ENCODE measurements at regions not wholly inside any gene's neighbourhood (a gene's known extent, or its start where the extent isn't known, plus 50 kb on each side); places are given as distances from the start of the nearest gene placed in this dataset.
A peak's percentile ranks its signal among the peaks of the same experiment; 100 is the strongest.

DNA sequence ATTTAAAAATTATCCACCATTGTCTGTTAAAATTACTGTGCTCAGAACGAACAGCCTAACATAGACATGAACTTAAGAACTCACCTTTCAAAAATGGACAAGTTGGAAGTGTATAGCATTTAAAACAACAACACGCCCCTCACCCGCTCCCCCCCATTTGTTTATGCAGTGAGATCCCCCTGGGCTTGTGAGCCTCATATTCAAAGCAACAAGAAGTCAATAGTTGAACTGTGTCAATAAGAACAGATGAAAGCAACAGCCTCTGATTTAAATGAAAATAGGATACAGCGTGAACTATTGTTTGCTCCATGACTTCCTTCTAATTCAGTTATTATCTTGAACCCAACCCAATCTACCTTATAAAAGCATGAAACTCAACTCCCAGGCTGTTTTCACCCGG is 314.2 kb downstream of the BLID start:
- peaks cover 6% of the 10 kb centered on the region for H3K36me3 Mint-ChIP-seq (ENCODE audit: low read depth)
- TF ChIP-seq, protein P1, sequence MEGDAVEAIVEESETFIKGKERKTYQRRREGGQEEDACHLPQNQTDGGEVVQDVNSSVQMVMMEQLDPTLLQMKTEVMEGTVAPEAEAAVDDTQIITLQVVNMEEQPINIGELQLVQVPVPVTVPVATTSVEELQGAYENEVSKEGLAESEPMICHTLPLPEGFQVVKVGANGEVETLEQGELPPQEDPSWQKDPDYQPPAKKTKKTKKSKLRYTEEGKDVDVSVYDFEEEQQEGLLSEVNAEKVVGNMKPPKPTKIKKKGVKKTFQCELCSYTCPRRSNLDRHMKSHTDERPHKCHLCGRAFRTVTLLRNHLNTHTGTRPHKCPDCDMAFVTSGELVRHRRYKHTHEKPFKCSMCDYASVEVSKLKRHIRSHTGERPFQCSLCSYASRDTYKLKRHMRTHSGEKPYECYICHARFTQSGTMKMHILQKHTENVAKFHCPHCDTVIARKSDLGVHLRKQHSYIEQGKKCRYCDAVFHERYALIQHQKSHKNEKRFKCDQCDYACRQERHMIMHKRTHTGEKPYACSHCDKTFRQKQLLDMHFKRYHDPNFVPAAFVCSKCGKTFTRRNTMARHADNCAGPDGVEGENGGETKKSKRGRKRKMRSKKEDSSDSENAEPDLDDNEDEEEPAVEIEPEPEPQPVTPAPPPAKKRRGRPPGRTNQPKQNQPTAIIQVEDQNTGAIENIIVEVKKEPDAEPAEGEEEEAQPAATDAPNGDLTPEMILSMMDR (IDR thresholded peaks at IDR 0.05), result no peak
- DNase-seq, result no peak
- peaks cover 15% of the 10 kb centered on the region for H3K9me3 Mint-ChIP-seq
- H3K27me3 Mint-ChIP-seq (ENCODE audit: low read depth, poor library complexity), result no peaks in the 10 kb centered on the region
- H3K4me3 Mint-ChIP-seq, result peak overlapping the region; percentile 35
- H3K27ac Mint-ChIP-seq, result peak overlapping the region; percentile 53
- peaks cover 43% of the 10 kb centered on the region for H3K4me1 Mint-ChIP-seq

DNA sequence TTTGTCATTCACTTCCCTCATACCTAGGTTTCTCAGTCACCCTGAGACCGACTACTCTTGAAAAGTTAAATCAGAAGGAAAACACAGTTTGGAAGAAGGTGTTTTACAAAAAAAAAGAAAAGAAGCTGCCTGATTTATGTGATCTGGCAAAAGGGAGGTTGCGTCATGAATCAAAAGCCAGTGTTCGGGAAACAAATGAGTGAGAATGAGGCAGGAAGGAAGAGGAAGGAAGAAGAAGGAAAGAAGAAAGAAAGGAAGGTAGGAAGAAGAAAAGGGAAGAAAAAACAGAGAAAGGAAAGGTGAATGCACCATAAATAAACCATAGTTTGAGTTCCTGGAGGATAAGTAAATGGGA is 314.6 kb downstream of the BLID start:
- peak overlapping the region; percentile 68 for H3K4me3 Mint-ChIP-seq
- peaks cover 15% of the 10 kb centered on the region for H3K9me3 Mint-ChIP-seq
- no peak for DNase-seq
- H3K27me3 Mint-ChIP-seq (ENCODE audit: low read depth, poor library complexity), result no peaks in the 10 kb centered on the region
- H3K27ac Mint-ChIP-seq, result peak overlapping the region; percentile 90
- H3K4me1 Mint-ChIP-seq, result peaks cover 47% of the 10 kb centered on the region
- TF ChIP-seq, protein P1 (IDR thresholded peaks at IDR 0.05), result no peak
- peaks cover 6% of the 10 kb centered on the region for H3K36me3 Mint-ChIP-seq (ENCODE audit: low read depth)

DNA sequence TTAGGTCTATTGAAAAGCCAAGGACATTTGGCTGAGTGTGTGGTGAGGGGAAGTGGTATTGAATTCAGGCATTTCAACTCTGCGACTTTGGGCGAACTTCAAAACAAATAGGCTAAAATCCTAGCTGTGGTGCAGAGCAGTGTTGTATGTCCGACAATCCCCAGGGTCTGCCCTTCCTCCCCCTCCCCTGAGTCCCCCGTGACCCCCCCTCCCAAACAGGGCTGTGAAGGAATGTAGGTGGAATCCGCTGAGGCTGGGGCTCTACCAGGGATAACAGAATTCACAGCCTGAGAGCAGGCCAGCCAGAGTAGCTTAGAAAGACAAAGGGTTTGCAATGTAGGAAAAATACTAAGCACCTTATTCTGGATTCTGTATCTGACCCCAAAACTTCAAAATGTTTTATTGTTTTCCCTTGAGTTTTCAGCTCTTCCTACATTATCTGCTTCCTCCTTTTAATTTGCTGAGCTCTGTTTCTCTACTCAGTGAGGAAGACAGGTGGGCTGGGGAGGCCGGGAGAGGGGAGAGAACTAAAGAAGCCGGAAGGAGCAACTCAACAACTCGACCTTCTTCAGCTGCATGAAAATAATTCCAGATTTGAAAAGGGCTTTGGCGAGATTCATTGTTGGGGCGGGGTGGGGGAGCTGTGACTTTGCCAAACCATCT is 315.2 kb downstream of the BLID start:
- peak overlapping the region; percentile 68 for H3K4me3 Mint-ChIP-seq
- TF ChIP-seq, protein P1 (IDR thresholded peaks at IDR 0.05), result no peak
- H3K9me3 Mint-ChIP-seq, result peaks cover 15% of the 10 kb centered on the region
- peak; percentile 65 for DNase-seq
- no peaks in the 10 kb centered on the region for H3K27me3 Mint-ChIP-seq (ENCODE audit: low read depth, poor library complexity)
- H3K36me3 Mint-ChIP-seq (ENCODE audit: low read depth), result peaks cover 6% of the 10 kb centered on the region
- H3K4me1 Mint-ChIP-seq, result peaks cover 52% of the 10 kb centered on the region
- H3K27ac Mint-ChIP-seq, result peak overlapping the region; percentile 90

DNA sequence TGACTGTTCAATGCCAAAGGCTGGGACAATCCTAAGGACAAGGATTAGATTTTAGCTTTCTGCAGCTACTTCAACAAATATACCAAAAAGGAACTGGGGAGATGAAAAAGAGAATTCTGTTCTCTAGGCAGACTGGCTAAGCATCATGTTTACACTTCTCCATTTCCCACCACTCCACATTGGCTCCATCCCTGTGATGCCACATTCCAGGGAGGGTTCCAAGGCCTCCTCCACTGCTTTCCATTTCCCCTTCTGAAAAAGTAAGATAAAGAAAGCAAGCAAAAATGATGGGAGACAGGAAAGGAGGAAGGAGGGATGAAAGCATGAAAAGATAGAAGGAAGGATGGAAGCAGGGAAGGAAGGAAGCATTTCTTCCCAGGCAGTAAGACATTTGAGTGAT is 315.8 kb downstream of the BLID start:
- TF ChIP-seq, protein P1 (IDR thresholded peaks at IDR 0.05), result no peak
- Mint-ChIP-seq H3K9me3 (peaks cover 15% of the 10 kb centered on the region), H3K27ac (peak overlapping the region; percentile 87), H3K27me3 (ENCODE audit: low read depth, poor library complexity) (no peaks in the 10 kb centered on the region), H3K4me1 (peaks cover 58% of the 10 kb centered on the region), H3K36me3 (ENCODE audit: low read depth) (peaks cover 6% of the 10 kb centered on the region), H3K4me3 (peak overlapping the region; percentile 64)
- DNase-seq, result no peak

DNA sequence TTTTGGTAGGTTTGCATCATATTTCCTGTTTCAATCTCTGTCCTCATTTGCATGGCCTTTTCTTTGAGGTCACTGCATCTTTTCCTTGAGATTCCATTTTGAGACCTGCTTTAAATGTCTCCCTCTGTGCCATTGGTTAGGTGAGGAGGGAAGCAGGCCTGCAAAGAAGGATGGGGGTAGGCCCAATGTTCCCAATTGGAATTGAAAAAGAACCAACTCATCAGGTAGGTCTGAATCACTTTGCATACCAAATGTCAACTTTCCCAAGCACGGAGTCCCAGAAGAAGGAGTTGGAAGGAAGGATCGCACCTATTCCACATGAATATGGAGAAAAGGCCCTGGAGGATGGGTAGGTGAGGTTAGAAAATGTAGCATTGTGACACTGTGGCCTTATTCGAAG is 318.5 kb downstream of the BLID start:
- Mint-ChIP-seq H3K4me3 (no peak overlapping the region), H3K9me3 (peaks cover 15% of the 10 kb centered on the region), H3K27me3 (ENCODE audit: low read depth, poor library complexity) (no peaks in the 10 kb centered on the region), H3K4me1 (peaks cover 60% of the 10 kb centered on the region), H3K27ac (no peak overlapping the region), H3K36me3 (ENCODE audit: low read depth) (peaks cover 6% of the 10 kb centered on the region)
- TF ChIP-seq, protein P1 (IDR thresholded peaks at IDR 0.05), result no peak
- no peak for DNase-seq

DNA sequence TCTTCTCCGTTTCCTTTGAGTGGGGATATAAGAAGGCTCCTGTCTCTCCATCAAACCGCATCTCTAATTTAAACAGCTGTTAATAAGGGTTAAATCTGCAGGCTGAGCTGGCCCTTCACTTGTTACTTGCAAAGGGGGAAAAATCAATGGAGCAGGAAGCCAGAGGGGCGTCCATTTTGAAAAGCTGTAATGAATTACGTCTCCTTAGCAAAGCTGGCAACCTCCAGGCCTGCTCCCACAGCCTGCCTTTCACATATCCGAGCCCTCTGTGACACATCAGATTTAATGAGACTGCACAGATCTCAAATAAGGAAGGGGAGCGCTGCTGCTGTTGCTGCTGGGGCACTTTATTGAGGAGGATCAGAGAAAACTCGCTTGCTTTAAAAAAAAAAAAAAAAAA is 320.8 kb downstream of the BLID start:
- H3K4me1 Mint-ChIP-seq, result peaks cover 43% of the 10 kb centered on the region
- peaks cover 6% of the 10 kb centered on the region for H3K36me3 Mint-ChIP-seq (ENCODE audit: low read depth)
- peaks cover 15% of the 10 kb centered on the region for H3K9me3 Mint-ChIP-seq
- no peak for DNase-seq
- H3K27ac Mint-ChIP-seq, result no peak overlapping the region
- TF ChIP-seq, protein P1 (IDR thresholded peaks at IDR 0.05), result no peak
- H3K4me3 Mint-ChIP-seq, result no peak overlapping the region
- H3K27me3 Mint-ChIP-seq (ENCODE audit: low read depth, poor library complexity), result no peaks in the 10 kb centered on the region

Data from nephron progenitor cell (in vitro differentiated cells).